Neural cell (in vitro differentiated cells): ENCODE measurements at regions not wholly inside any gene's neighbourhood (a gene's known extent, or its start where the extent isn't known, plus 50 kb on each side); places are given as distances from the start of the nearest gene placed in this dataset.

Experiments used
- H2AFZ ChIP-seq: fragments of 200-600, 300-800 bp; sonication (generic), shearing (Covaris generic); 2 replicates; pipeline ENCODE4 v1.6.0; 2014; ENCODE audit warnings: low read depth, mild to moderate bottlenecking, antibody characterized with exemption, low read length, moderate library complexity
- H3F3A ChIP-seq: fragments of 200-600 bp; shearing (Covaris generic); 2 replicates; pipeline ENCODE4 v1.6.1; 2016; ENCODE audit warnings: mild to moderate bottlenecking, moderate library complexity, mixed read lengths, antibody characterized with exemption, low read length; ENCODE audit not compliant: insufficient read depth, poor library complexity, severe bottlenecking
- H3K27ac ChIP-seq: fragments of 200-600, 300-800 bp; sonication (generic), shearing (Covaris generic); 2 replicates; pipeline ENCODE4 v1.5.1; 2014; ENCODE audit warnings: mild to moderate bottlenecking, low read length, moderate library complexity
- H3K27me3 ChIP-seq: fragments of 300-800, 200-600 bp; sonication (generic), shearing (Covaris generic); 2 replicates; pipeline ENCODE4 v1.6.0; 2014; ENCODE audit warnings: mild to moderate bottlenecking, low read depth, low read length, moderate library complexity; ENCODE audit not compliant: insufficient read depth
- H3K36me3 ChIP-seq: fragments of 300-800, 200-600 bp; sonication (generic), shearing (Covaris generic); 2 replicates; pipeline ENCODE4 v1.5.1; 2014; ENCODE audit warnings: mild to moderate bottlenecking, antibody characterized with exemption, low read length, moderate library complexity; ENCODE audit not compliant: insufficient read depth
- H3K4me2 ChIP-seq: fragments of 300-800, 200-600 bp; sonication (generic), shearing (Covaris generic); 2 replicates; pipeline ENCODE4 v1.6.0; 2014; ENCODE audit warnings: mild to moderate bottlenecking, low read length
- H3K4me3 ChIP-seq: fragments of 300-800, 200-600 bp; sonication (generic), shearing (Covaris generic); 2 replicates; pipeline ENCODE4 v1.5.1; 2014; ENCODE audit warnings: mild to moderate bottlenecking, low read length, moderate library complexity
- H3K79me2 ChIP-seq: fragments of 200-600 bp; shearing (Covaris generic); replicated peaks from 2 replicates; pipeline ENCODE4 v1.6.0; 2014; ENCODE audit warnings: mild to moderate bottlenecking, low read length, moderate library complexity; ENCODE audit not compliant: insufficient read depth
- H3K9ac ChIP-seq: fragments of 300-800, 200-600 bp; sonication (generic), shearing (Covaris generic); 2 replicates; pipeline ENCODE4 v1.6.1; 2016; ENCODE audit warnings: mild to moderate bottlenecking, low read length, mixed read lengths
- H3K9me2 ChIP-seq: fragments of 200-600 bp; shearing (Covaris generic); 2 replicates; pipeline ENCODE4 v1.6.1; 2016; ENCODE audit warnings: mild to moderate bottlenecking, low read length, mixed read lengths; ENCODE audit not compliant: insufficient read depth
- H3K9me3 ChIP-seq: fragments of 200-600, 300-800 bp; sonication (generic), shearing (Covaris generic); 2 replicates; pipeline ENCODE4 v1.6.1; 2016; ENCODE audit warnings: mild to moderate bottlenecking, mixed run types, low read length, moderate library complexity, mixed read lengths
- H4K20me1 ChIP-seq: fragments of 200-600 bp; shearing (Covaris generic); 2 replicates; pipeline ENCODE4 v1.6.1; 2016; ENCODE audit warnings: mild to moderate bottlenecking, mixed run types; ENCODE audit not compliant: insufficient read depth
- CTCF ChIP-seq: fragments of 450-650 bp; IDR thresholded peaks from 2 replicates; pipeline ENCODE4 v1.5.1; 2014; ENCODE audit warnings: antibody characterized with exemption, mild to moderate bottlenecking, moderate library complexity; ENCODE audit not compliant: poor library complexity, severe bottlenecking
- EP300 ChIP-seq: fragments of 450-650 bp; conservative IDR thresholded peaks from 2 replicates; pipeline ENCODE4 v1.6.1; 2014; ENCODE audit warnings: antibody characterized with exemption, mild to moderate bottlenecking, moderate library complexity; ENCODE audit not compliant: poor library complexity, severe bottlenecking
- EZH2 ChIP-seq: fragments of 200-600, 300-800 bp; shearing (Covaris generic), sonication (generic); IDR thresholded peaks from 2 replicates; pipeline ENCODE4 v1.6.1; 2014; ENCODE audit warnings: antibody characterized with exemption, low read length, borderline replicate concordance, mild to moderate bottlenecking; ENCODE audit not compliant: insufficient read depth, poor library complexity, severe bottlenecking
- MXI1 ChIP-seq: fragments of 450-650 bp; conservative IDR thresholded peaks from 2 replicates; pipeline ENCODE4 v1.6.1; 2014; ENCODE audit warnings: antibody characterized with exemption, mild to moderate bottlenecking; ENCODE audit not compliant: poor library complexity, severe bottlenecking
- POLR2AphosphoS5 ChIP-seq: IDR thresholded peaks from 2 replicates; pipeline ENCODE4 v1.6.1; 2012
- RAD21 ChIP-seq: fragments of 450-650 bp; conservative IDR thresholded peaks from 2 replicates; pipeline ENCODE4 v1.6.1; 2014; ENCODE audit warnings: antibody characterized with exemption, mild to moderate bottlenecking, moderate library complexity
- SMC3 ChIP-seq: fragments of 450-650 bp; conservative IDR thresholded peaks from 2 replicates; pipeline ENCODE4 v1.6.1; 2014; ENCODE audit warnings: antibody characterized with exemption, mild to moderate bottlenecking, moderate library complexity; ENCODE audit not compliant: poor library complexity
- TAF1 ChIP-seq: IDR thresholded peaks from 2 replicates; pipeline ENCODE4 v1.6.1; 2012; ENCODE audit warnings: low read depth
- TF ChIP-seq, protein P1 (sequence below): IDR thresholded peaks from 2 replicates; pipeline ENCODE4 v1.6.1; 2012; ENCODE audit warnings: borderline replicate concordance

- Histone ChIP-seq H3K27ac (no peak overlapping the region), H3K9ac (no peak overlapping the region), H3K4me3 (no peak overlapping the region), H3K27me3 (no peaks in the 10 kb centered on the region), H3K79me2 (no peaks in the 10 kb centered on the region), H3F3A (no peaks in the 10 kb centered on the region), H3K9me3 (no peaks in the 10 kb centered on the region), H2AFZ (no peak overlapping the region), H4K20me1 (no peaks in the 10 kb centered on the region), H3K4me2 (no peak overlapping the region), H3K9me2 (no peaks in the 10 kb centered on the region), H3K36me3 (no peaks in the 10 kb centered on the region)
- TF ChIP-seq EZH2 (no peak), MXI1 (no peak), RAD21 (no peak), SMC3 (no peak), CTCF (no peak), EP300 (no peak), POLR2AphosphoS5 (no peak), TAF1 (no peak)
- TF ChIP-seq, protein P1, sequence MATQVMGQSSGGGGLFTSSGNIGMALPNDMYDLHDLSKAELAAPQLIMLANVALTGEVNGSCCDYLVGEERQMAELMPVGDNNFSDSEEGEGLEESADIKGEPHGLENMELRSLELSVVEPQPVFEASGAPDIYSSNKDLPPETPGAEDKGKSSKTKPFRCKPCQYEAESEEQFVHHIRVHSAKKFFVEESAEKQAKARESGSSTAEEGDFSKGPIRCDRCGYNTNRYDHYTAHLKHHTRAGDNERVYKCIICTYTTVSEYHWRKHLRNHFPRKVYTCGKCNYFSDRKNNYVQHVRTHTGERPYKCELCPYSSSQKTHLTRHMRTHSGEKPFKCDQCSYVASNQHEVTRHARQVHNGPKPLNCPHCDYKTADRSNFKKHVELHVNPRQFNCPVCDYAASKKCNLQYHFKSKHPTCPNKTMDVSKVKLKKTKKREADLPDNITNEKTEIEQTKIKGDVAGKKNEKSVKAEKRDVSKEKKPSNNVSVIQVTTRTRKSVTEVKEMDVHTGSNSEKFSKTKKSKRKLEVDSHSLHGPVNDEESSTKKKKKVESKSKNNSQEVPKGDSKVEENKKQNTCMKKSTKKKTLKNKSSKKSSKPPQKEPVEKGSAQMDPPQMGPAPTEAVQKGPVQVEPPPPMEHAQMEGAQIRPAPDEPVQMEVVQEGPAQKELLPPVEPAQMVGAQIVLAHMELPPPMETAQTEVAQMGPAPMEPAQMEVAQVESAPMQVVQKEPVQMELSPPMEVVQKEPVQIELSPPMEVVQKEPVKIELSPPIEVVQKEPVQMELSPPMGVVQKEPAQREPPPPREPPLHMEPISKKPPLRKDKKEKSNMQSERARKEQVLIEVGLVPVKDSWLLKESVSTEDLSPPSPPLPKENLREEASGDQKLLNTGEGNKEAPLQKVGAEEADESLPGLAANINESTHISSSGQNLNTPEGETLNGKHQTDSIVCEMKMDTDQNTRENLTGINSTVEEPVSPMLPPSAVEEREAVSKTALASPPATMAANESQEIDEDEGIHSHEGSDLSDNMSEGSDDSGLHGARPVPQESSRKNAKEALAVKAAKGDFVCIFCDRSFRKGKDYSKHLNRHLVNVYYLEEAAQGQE = no peak
Measured at GRCh38 chr5:17723876-17724275, 89.6 kb downstream of the TAF11L14 start.

DNA sequence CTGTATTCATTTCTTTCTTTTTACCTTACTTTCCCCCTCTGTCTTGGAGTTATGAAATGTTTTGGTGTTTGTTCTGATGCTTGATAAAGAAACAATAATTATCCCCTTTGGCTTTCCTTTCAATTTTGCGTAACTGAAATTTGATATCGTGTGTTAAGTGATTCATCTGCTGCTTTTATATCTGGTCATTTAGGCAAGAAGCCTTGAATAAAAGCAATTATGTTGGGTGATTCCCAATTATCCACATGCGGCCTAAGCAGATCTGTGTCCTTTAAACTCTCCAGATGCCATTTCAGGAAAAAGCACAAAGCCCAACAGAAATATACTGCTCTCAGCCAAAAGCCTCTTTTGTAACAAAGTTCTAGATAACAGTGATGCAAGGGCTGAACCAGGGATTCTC, 92.8 kb downstream of the TAF11L14 start:
- H3K4me3 ChIP-seq = no peak overlapping the region
- no peaks in the 10 kb centered on the region for H3K36me3 ChIP-seq
- H3F3A ChIP-seq = no peaks in the 10 kb centered on the region
- H3K27ac ChIP-seq = no peak overlapping the region
- no peaks in the 10 kb centered on the region for H4K20me1 ChIP-seq
- H3K9ac ChIP-seq = no peak overlapping the region
- H3K4me2 ChIP-seq = no peak overlapping the region
- H2AFZ ChIP-seq = no peak overlapping the region
- H3K27me3 ChIP-seq = no peaks in the 10 kb centered on the region
- no peaks in the 10 kb centered on the region for H3K9me3 ChIP-seq
- H3K79me2 ChIP-seq = no peaks in the 10 kb centered on the region
- TF ChIP-seq EP300 (no peak), RAD21 (no peak), MXI1 (no peak), EZH2 (no peak), POLR2AphosphoS5 (no peak), TAF1 (no peak), CTCF (no peak), SMC3 (no peak)
- TF ChIP-seq, protein P1 = no peak
- no peaks in the 10 kb centered on the region for H3K9me2 ChIP-seq
